Left lung (tissue), 4 donors: ENCODE measurements at regions not wholly inside any gene's neighbourhood (a gene's known extent, or its start where the extent isn't known, plus 50 kb on each side); places are given as distances from the start of the nearest gene placed in this dataset.

ENCODE experiments used
- ATAC-seq: fragments of 200-7000 bp; cut with Tn5 transposase; one replicate; pipeline ENCODE4 v1.9.1; 2020; ENCODE audit warnings: moderate library complexity
- DNase-seq, 4 donors: peaks; one replicate each; pipeline ENCODE4 v3.0.0-alpha.2; 2013 to 2020
- H3K27ac ChIP-seq, 2 donors: fragments of 200-600 bp; sonication (generic) in 1 of 2; one replicate each; pipeline versions ENCODE4 v1.5.0 to v1.8.0; 2020 to 2021
- H3K27me3 ChIP-seq, 2 donors: fragments of 200-600 bp; sonication (generic) in 1 of 2; one replicate each; pipeline versions ENCODE4 v1.5.0 to v1.8.0; 2020 to 2021
- H3K36me3 ChIP-seq, 2 donors: fragments of 200-600 bp; sonication (generic) in 1 of 2; one replicate each; pipeline versions ENCODE4 v1.5.0 to v1.8.0; 2020 to 2021
- H3K4me1 ChIP-seq, 2 donors: fragments of 200-600 bp; one replicate each; pipeline ENCODE4 v1.8.0; 2021
- H3K4me3 ChIP-seq, 2 donors: fragments of 200-600 bp; sonication (generic) in 1 of 2; one replicate each; pipeline versions ENCODE4 v1.5.0 to v1.8.0; 2020 to 2021; ENCODE audit warnings: mild to moderate bottlenecking in 1 of 2
- H3K9me3 ChIP-seq, 2 donors: fragments of 200-600 bp; sonication (generic) in 1 of 2; one replicate each; pipeline versions ENCODE4 v1.5.0 to v1.8.0; 2020 to 2021
- intact Hi-C, 2 donors: fragments of 100-400 bp; cut with DNase I; formaldehyde crosslinking; loops; one replicate each; pipeline versions ENCODE4 v1.11.2 to v1.14.2; 2022
- TF ChIP-seq, protein P1 (sequence below), 2 donors: fragments of 200-600 bp; sonication (generic) in 1 of 2; IDR thresholded peaks; one replicate each; pipeline versions ENCODE4 v1.5.0 to v1.8.0; 2021; ENCODE audit warnings: antibody characterized with exemption in 2 of 2
- donor health status: DM: no; HTN: yes; CAD: no.
- donor health status: DM: no; HTN: no; CAD: no.

DNA sequence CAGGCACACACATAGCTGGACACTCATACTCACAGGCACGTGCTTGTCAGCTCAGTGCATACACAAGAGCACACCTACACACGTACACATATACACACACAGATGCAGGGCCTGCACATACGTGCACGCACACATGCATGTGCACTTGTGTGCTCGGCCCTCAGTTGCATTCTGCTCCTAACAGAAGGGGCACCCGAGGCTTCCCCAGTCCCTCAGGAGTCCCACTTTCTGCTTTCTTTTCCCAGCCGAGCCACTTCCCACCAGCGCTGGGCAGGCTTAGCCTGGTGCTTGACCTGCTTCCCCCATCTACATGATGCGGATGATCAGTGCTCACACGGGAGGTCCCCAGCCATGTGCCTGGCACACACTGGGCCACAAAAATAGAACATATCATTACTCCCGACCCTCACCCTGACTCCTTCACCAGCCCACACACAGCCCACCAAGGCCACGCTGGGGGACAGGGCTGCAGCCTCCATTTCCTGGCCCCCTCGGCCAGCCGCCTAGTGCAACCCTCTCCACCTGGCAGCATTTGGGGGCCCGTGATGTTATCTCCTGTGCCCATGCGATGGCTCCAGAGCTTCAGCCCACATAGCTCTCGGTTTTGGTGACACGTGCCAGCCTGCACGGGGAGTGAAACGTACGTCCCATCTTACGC is 125.2 kb upstream of the SPACA7 start:
- no peak overlapping the region for H3K4me3 ChIP-seq
- no peaks in the 10 kb centered on the region for H3K9me3 ChIP-seq
- no peaks in the 10 kb centered on the region for H3K4me1 ChIP-seq
- peaks cover 0 to 63% of the 10 kb centered on the region in 2 donors for H3K27me3 ChIP-seq
- DNase-seq = no peak
- no peak overlapping the region for H3K27ac ChIP-seq
- intact Hi-C loops = no loop called here
- TF ChIP-seq, protein P1, sequence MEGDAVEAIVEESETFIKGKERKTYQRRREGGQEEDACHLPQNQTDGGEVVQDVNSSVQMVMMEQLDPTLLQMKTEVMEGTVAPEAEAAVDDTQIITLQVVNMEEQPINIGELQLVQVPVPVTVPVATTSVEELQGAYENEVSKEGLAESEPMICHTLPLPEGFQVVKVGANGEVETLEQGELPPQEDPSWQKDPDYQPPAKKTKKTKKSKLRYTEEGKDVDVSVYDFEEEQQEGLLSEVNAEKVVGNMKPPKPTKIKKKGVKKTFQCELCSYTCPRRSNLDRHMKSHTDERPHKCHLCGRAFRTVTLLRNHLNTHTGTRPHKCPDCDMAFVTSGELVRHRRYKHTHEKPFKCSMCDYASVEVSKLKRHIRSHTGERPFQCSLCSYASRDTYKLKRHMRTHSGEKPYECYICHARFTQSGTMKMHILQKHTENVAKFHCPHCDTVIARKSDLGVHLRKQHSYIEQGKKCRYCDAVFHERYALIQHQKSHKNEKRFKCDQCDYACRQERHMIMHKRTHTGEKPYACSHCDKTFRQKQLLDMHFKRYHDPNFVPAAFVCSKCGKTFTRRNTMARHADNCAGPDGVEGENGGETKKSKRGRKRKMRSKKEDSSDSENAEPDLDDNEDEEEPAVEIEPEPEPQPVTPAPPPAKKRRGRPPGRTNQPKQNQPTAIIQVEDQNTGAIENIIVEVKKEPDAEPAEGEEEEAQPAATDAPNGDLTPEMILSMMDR (IDR thresholded peaks at IDR 0.05) = no peak
- no peaks in the 10 kb centered on the region for H3K36me3 ChIP-seq
- no peak for ATAC-seq

DNA sequence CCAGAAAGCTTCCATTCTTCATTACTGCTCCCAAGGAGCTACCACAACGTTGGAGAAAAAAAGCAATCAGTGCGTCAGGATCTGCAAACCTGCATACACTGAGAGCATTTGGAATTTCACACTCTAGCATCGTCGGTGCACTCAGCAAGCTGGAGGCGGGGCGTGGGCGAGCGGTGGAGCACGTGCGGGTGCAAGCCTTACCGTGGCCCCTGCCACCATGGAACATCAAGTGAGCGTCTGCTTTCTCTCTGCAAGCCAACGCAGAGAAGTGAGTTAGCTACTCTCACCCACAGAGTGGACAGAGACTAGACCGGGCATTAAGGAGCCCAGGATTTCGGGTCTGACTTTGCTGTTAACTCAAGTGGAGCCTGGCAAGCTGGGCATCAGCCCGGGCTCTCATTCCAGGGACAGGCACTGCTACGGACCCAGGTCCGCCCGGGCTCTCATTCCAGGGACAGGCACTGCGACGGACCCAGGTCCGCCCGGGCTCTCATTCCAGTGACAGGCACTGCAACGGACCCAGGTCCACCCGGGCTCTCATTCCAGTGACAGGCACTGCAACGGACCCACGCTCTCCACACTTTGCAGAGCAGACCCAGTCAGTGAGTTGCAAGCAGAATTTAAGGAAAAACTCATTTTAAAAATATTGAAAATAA is 124.1 kb upstream of the SPACA7 start:
- H3K27me3 ChIP-seq = peaks cover 0 to 63% of the 10 kb centered on the region in 2 donors
- no peaks in the 10 kb centered on the region for H3K36me3 ChIP-seq
- TF ChIP-seq, protein P1 (IDR thresholded peaks at IDR 0.05) = no peak
- no peaks in the 10 kb centered on the region for H3K4me1 ChIP-seq
- H3K4me3 ChIP-seq = no peak overlapping the region
- DNase-seq (no peak), ATAC-seq (no peak)
- no peak overlapping the region for H3K27ac ChIP-seq
- intact Hi-C loops = no loop called here
- H3K9me3 ChIP-seq = no peaks in the 10 kb centered on the region

DNA sequence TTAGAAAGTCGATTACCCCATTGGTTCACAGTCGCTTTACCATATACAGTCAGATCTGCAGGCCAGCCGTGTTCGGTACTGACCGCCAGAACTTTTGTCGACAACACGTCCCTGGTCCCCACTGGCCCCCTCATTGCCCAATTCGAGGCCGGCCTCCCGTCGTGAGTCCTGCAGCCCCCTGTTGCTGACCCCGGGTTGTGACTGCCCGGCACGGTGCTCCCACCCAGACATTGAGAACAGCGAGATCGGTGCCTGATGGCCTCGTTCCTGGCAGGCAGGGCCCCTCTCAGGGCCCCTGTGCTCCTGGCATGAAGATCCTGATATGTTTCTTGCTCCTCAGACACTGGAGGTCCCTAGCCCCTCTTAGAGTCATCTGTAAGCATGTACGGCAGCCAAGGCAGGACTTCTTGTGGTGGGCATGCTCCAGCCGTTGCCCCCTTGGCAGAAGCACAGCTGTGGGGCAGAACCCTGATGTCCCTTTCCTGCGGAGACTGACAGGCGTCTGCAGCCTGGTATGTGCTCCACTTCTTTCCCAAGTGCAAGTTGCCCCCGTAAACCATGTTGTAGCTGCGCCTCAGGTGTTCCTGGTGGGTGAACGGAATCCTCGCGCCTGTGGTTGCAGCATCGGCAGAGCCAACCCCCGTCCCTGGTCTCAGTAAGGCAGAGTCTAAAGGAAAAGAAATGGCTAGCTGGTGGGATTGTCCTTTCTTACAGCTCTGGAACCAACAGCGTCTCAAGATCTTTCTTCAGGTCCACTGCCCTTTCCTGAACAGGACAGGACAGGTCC is 123.2 kb upstream of the SPACA7 start:
- intact Hi-C loops = no loop called here
- no peak for ATAC-seq

DNA sequence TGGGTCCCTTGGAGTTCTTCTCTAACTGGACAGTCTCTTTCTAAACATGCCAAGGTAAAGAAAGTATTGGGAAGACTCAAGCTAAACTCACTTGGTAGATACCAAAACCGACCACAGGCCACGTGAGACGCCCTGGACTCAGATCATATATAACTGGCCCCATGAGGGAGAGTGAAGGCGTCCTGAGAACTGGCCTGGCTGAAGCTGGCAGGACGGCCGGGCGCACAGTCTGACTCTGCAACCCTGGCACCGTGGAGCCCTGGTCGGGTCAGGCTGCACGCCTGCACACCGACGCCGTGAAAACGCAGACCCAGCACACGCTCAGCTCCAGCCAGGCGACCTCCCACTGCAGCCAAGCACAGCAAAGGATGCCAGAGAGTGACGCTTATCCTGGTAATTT is 122.5 kb upstream of the SPACA7 start:
- TF ChIP-seq, protein P1 (IDR thresholded peaks at IDR 0.05) = no peak
- no peak for ATAC-seq

More for the DNA sequence above, 123.2 kb upstream of the SPACA7 start:
- Histone ChIP-seq H3K27ac (no peak overlapping the region), H3K4me3 (no peak overlapping the region), H3K36me3 (no peaks in the 10 kb centered on the region), H3K9me3 (no peaks in the 10 kb centered on the region), H3K27me3 (peaks cover 0 to 60% of the 10 kb centered on the region in 2 donors), H3K4me1 (no peaks in the 10 kb centered on the region)
- TF ChIP-seq, protein P1 (IDR thresholded peaks at IDR 0.05) = no peak
- no peak for DNase-seq

More for the DNA sequence above, 122.5 kb upstream of the SPACA7 start:
- H3K9me3 ChIP-seq = no peaks in the 10 kb centered on the region
- no peak overlapping the region for H3K4me3 ChIP-seq
- H3K27me3 ChIP-seq = peaks cover 0 to 56% of the 10 kb centered on the region in 2 donors
- intact Hi-C loops = no loop called here
- H3K4me1 ChIP-seq = no peaks in the 10 kb centered on the region
- H3K36me3 ChIP-seq = no peaks in the 10 kb centered on the region
- no peak overlapping the region for H3K27ac ChIP-seq
- DNase-seq = no peak
